SIG-M5 (cell line): ENCODE measurements at regions not wholly inside any gene's neighbourhood (a gene's known extent, or its start where the extent isn't known, plus 50 kb on each side); places are given as distances from the start of the nearest gene placed in this dataset.
"Not testable (repeated sequence)": the region's sequence is repeated elsewhere in the genome, so short reads cannot be mapped to it uniquely, and the experiment has no call there.

Experiments used
- DNase-seq: peaks from one replicate; lab custom pipeline; 2025; lab: John Stamatoyannopoulos, UW

DNA sequence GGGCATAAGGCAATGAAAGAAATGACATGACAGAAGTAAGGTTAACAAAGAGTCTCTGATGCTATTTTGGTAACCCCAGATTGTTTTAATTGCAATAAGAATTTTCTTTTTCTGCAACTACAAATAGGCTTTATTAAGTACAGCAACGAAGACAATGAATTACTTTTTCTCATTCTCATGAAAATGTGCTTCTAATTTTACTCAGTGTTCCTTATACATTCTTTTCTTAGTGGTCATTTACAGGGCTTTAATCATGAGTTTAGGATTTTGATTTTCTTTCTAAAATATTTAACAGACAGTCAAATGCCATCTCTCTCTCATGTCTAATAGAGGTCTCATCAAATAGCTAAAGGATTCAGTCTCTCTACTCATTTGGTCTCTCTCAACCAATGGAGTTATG, 452.1 kb downstream of the RAP2B start:
- no peak for DNase-seq

DNA sequence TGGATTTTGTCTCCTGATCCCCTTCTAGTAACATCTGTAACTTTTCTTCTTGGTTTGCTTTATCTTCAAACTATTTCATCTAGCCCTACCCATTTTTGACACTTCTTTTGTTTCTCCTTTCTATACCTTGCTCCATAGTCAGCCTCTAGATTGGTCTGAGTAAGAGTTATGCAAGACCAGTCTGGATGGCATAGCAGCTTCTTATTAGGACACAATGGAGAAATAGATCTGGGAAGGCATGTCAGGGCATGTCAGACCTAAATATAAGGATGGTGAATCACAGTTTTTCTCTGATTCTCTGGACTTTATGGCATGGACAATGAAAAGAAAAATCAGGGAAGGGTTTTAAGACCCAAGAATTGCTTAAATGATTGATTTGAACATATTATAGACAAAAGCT, 452.5 kb downstream of the RAP2B start:
- DNase-seq: peak; percentile 48

GRCh38 chr3:153615863-153616262, 453.8 kb downstream of the RAP2B start:
- no peak for DNase-seq

DNA sequence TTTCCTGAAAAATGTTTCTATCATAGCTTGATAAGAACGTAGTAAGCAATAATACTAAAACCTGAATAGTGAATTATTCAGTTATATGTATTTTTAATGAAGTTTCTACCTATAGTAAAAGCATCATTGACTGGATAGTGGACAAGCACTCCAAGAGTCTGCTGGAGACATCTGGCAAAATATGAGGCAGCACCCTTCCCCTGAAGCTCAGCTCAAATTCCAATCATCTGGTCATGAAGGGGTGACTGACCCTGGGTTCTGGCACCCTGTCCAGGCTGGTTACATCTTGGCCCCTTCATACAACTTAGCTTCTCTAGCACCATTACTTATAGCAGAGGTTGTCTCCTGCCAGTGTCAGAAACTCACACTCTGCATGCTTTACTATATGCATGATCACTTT, 455.4 kb downstream of the RAP2B start:
- no peak for DNase-seq

- DNase-seq: no peak
Observed at GRCh38 chr3:153618176-153618575, 456.1 kb downstream of the RAP2B start.

DNA sequence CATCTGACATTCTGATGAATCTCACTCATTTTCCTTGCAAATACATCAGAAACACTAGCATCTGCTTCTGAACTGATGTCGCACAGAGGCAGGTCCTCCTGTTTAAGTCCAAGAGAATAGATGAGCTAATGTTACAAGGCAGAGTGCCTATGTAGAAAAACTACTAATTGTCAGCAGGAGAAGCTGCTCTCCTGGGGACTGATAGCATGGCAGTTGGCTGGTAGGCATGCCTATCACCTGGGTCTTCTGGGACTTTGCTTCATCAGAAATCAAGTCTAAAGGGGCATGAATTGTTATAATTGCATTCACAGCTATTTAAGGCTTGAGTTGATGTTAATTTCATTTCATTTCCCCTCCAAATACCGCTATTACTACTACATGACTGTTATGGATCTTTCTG, 457.2 kb downstream of the RAP2B start:
- DNase-seq: no peak

- DNase-seq: no peak
Observed at GRCh38 chr3:153621953-153622352, 459.9 kb downstream of the RAP2B start.

DNA sequence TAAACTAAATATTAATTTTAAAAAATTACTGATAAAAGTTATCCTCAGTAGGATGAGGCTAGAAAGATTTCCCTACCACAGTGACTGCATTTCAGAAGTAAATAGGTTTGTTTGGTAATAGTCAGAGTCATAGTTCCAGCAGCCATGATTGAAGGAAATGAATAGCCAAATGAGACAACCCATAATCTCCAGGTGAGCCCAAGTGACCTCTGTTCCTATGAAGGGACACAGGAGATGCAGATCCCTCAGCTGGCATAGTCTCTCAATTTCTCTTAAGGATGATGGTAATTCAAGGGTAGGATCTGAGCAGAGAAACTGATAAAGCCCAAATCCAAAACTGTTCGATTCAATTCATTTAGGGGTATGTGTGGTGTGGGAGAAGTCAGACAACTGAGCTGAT, 461.8 kb downstream of the RAP2B start:
- DNase-seq: no peak

GRCh38 chr3:153624310-153625030, 462.4 kb downstream of the RAP2B start:
- no peak for DNase-seq

- no peak for DNase-seq
Observed at GRCh38 chr3:153625506-153625905, 463.5 kb downstream of the RAP2B start.

DNA sequence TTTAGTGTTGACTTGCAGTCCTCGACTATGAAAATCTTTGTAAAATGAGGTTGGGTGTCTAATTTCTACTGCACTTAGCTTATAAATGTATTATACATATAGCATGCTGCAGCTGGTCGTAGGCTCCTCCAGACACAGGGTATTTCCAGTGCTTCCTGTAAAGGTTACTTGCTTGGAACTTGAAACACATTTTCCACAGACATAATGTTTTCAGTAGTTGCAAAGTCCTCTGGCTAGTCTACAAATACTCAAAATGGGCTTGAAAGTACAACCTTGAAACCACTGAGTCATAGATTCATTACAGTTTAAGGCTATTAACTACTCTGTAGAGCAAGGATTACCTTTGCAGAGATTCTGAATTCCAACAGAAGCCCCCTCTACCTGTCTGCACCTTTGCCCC, 464.1 kb downstream of the RAP2B start:
- DNase-seq: no peak

DNA sequence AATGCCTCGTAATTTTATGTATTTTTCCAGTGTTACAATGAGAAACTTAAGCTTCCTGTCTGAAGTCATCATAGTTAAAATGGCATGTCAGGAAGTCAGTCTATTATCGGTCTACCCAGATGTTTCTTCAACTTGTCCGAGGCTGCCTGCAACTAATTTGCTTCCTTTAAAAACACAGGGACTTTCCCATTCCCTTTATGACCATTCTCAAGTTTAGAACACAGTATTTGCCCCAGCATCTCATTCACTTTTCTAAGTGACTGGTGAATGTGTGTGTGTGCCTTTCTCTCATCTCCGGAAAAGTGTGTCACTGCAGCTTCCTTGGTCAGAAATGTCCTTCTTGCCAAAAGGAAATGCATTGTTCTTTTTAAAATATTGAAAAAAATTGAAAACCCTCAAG, 466.6 kb downstream of the RAP2B start:
- no peak for DNase-seq

DNA sequence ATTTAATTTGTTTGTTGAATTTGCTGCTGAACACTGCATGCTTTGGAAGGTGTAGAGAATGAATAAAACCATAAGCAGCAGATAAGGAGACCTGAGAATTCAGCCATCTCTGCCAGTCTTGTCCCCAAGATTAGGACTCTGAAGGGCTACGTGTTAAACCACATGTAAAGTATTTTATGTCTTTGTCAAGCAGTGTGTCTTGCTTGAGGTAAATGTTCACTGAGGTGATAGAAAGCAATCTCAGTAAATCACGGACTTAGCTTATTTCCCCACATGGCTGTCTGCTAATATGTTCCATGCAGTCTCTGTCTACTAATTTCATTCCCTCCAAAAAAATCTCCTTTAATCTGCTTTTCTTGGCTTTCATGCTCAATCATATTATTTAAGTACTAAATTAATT, 467.1 kb downstream of the RAP2B start:
- DNase-seq: no peak

- DNase-seq: no peak
Observed at GRCh38 chr3:153631102-153631501, 469.1 kb downstream of the RAP2B start.

DNA sequence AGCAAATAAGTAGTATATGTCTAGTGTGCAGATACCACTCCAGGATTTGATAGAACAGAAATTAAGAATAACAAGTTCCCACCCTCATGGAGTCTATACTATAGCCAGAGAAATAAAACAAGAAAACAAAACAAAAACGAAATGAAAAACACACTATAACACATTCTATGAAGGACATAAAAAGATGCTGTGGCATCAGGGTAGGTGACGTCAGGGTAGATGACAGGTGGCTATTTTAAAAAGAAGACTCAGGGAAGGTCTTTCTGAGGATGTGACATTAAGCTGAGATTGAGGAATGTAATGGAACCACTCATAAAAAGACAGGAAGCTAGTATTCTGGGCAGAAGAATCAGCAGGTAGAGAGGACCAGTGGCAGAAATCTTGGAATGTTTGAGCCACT, 469.6 kb downstream of the RAP2B start:
- DNase-seq: no peak

- DNase-seq: no peak
Observed at GRCh38 chr3:153633407-153633806, 471.4 kb downstream of the RAP2B start.

GRCh38 chr3:153634683-153635082, 472.7 kb downstream of the RAP2B start:
- no peak for DNase-seq

GRCh38 chr3:153639631-153640030, 477.6 kb downstream of the RAP2B start:
- no peak for DNase-seq

DNA sequence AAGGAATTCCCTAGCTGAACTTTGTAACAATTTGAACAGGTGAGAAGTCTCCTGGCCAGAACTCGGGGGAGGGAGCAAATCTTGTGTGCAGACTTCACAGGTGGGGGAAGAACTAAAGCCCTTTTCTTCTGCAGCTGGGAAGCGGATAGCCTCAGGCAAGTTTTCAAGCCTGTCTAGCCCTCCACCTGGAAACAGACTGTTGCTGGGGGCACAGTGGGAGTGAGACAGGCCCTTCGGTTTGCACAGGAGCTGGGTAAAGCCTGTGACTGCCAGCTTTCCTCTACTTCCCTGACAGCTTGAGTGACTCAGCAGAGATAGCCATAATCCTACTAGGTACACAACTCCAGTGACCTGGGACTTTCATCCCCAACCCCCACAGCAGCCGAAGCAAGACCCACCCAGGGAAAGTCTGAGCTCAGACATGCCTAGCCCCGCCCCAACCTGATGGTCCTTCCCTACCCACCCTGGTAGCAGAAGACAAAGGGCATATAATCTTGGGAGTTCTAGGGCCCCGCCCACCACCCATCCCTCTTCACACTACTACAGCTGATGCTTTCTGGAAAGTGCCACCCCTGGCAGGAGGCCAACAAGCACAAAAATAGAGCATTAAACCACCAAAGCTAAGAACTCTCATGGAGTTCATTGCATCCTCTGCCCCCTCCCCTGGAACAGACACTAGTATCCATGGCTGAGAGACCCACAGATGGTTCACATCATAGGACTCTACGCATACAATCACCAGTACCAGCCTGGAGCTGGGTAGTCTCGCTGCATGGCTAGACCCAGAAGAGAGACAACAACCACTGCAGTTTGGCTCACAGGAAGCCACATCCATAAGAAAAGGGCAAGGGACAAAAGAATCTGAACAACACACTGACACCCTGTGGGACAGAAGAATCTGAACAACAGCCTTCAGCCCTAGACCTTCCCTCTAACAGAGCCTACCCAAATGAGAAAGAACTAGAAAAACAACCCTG, 479.0 kb downstream of the RAP2B start:
- no peak for DNase-seq

GRCh38 chr3:153642576-153642975, 478.6 kb upstream of the ARHGEF26 start:
- not testable (repeated sequence) for DNase-seq

GRCh38 chr3:153643471-153643870, 477.7 kb upstream of the ARHGEF26 start:
- DNase-seq: not testable (repeated sequence)

DNA sequence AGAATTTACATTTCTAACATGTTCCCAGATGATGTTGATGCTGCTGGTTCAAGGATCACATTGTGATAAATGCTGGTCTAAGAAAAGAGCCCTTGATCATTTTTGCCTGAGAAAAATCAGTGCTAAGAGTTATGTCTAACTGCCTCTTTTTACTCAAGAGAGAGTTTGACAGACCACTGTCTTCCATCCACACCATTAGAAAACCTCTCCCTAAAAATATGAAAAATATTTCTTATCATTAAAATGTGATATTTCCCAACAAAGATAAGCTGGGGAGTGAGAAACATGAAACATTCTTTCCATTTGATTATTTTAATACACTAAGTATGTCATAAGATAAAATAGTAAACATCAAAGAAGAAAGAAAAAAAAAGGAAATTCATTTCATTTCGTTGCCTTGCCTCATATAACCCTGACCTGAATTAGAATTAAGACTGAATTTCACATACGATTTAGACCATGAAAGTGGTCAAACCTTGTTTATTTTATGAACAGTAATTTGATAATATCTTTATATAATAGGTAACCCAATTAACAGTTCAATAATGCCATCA, 471.8 kb upstream of the ARHGEF26 start:
- no peak for DNase-seq

DNA sequence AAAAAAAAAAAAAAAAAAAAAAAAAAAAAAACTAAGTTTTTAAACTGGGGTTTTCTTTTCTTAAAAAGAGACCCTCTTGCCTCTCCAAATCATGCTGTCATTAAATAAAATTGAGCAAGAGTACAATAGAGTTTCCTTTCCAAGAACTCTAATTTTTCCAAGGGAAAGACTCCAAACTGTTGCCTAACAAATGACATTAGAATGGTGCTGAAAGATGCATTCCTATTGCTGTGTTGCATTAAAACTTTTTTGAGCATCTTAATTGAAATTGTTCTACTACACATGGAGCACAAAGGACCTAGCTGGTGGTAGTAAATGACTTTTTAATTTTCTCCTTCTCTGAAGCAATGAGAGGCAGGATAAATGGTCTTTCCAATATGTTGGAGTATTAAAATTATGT, 469.1 kb upstream of the ARHGEF26 start:
- DNase-seq: no peak
